C4-2B (cell line): ENCODE measurements at regions not wholly inside any gene's neighbourhood (a gene's known extent, or its start where the extent isn't known, plus 50 kb on each side); places are given as distances from the start of the nearest gene placed in this dataset.

Source experiments
- CTCF ChIP-seq: fragments of 450-650 bp; conservative IDR thresholded peaks from 2 replicates; pipeline ENCODE4 v1.5.1; 2017; ENCODE audit warnings: mild to moderate bottlenecking
- ZFX ChIP-seq: fragments of 450-650 bp; IDR thresholded peaks from 2 replicates; pipeline ENCODE4 v1.6.1; 2017

GRCh38 chr7:115145512-115145911 lies 223.6 kb downstream of the MDFIC start:
- TF ChIP-seq ZFX (no peak), CTCF (no peak)
